Neural cell (in vitro differentiated cells): ENCODE measurements at regions not wholly inside any gene's neighbourhood (a gene's known extent, or its start where the extent isn't known, plus 50 kb on each side); places are given as distances from the start of the nearest gene placed in this dataset.

Experiments
- H2AFZ ChIP-seq: fragments of 200-600, 300-800 bp; sonication (generic), shearing (Covaris generic); 2 replicates; pipeline ENCODE4 v1.6.0; 2014; ENCODE audit warnings: low read depth, mild to moderate bottlenecking, antibody characterized with exemption, low read length, moderate library complexity
- H3F3A ChIP-seq: fragments of 200-600 bp; shearing (Covaris generic); 2 replicates; pipeline ENCODE4 v1.6.1; 2016; ENCODE audit warnings: mild to moderate bottlenecking, moderate library complexity, mixed read lengths, antibody characterized with exemption, low read length; ENCODE audit not compliant: insufficient read depth, poor library complexity, severe bottlenecking
- H3K27ac ChIP-seq: fragments of 200-600, 300-800 bp; sonication (generic), shearing (Covaris generic); 2 replicates; pipeline ENCODE4 v1.5.1; 2014; ENCODE audit warnings: mild to moderate bottlenecking, low read length, moderate library complexity
- H3K27me3 ChIP-seq: fragments of 300-800, 200-600 bp; sonication (generic), shearing (Covaris generic); 2 replicates; pipeline ENCODE4 v1.6.0; 2014; ENCODE audit warnings: mild to moderate bottlenecking, low read depth, low read length, moderate library complexity; ENCODE audit not compliant: insufficient read depth
- H3K36me3 ChIP-seq: fragments of 300-800, 200-600 bp; sonication (generic), shearing (Covaris generic); 2 replicates; pipeline ENCODE4 v1.5.1; 2014; ENCODE audit warnings: mild to moderate bottlenecking, antibody characterized with exemption, low read length, moderate library complexity; ENCODE audit not compliant: insufficient read depth
- H3K4me2 ChIP-seq: fragments of 300-800, 200-600 bp; sonication (generic), shearing (Covaris generic); 2 replicates; pipeline ENCODE4 v1.6.0; 2014; ENCODE audit warnings: mild to moderate bottlenecking, low read length
- H3K4me3 ChIP-seq: fragments of 300-800, 200-600 bp; sonication (generic), shearing (Covaris generic); 2 replicates; pipeline ENCODE4 v1.5.1; 2014; ENCODE audit warnings: mild to moderate bottlenecking, low read length, moderate library complexity
- H3K79me2 ChIP-seq: fragments of 200-600 bp; shearing (Covaris generic); replicated peaks from 2 replicates; pipeline ENCODE4 v1.6.0; 2014; ENCODE audit warnings: mild to moderate bottlenecking, low read length, moderate library complexity; ENCODE audit not compliant: insufficient read depth
- H3K9ac ChIP-seq: fragments of 300-800, 200-600 bp; sonication (generic), shearing (Covaris generic); 2 replicates; pipeline ENCODE4 v1.6.1; 2016; ENCODE audit warnings: mild to moderate bottlenecking, low read length, mixed read lengths
- H3K9me2 ChIP-seq: fragments of 200-600 bp; shearing (Covaris generic); 2 replicates; pipeline ENCODE4 v1.6.1; 2016; ENCODE audit warnings: mild to moderate bottlenecking, low read length, mixed read lengths; ENCODE audit not compliant: insufficient read depth
- H3K9me3 ChIP-seq: fragments of 200-600, 300-800 bp; sonication (generic), shearing (Covaris generic); 2 replicates; pipeline ENCODE4 v1.6.1; 2016; ENCODE audit warnings: mild to moderate bottlenecking, mixed run types, low read length, moderate library complexity, mixed read lengths
- H4K20me1 ChIP-seq: fragments of 200-600 bp; shearing (Covaris generic); 2 replicates; pipeline ENCODE4 v1.6.1; 2016; ENCODE audit warnings: mild to moderate bottlenecking, mixed run types; ENCODE audit not compliant: insufficient read depth
- EP300 ChIP-seq: fragments of 450-650 bp; conservative IDR thresholded peaks from 2 replicates; pipeline ENCODE4 v1.6.1; 2014; ENCODE audit warnings: antibody characterized with exemption, mild to moderate bottlenecking, moderate library complexity; ENCODE audit not compliant: poor library complexity, severe bottlenecking
- EZH2 ChIP-seq: fragments of 200-600, 300-800 bp; shearing (Covaris generic), sonication (generic); IDR thresholded peaks from 2 replicates; pipeline ENCODE4 v1.6.1; 2014; ENCODE audit warnings: antibody characterized with exemption, low read length, borderline replicate concordance, mild to moderate bottlenecking; ENCODE audit not compliant: insufficient read depth, poor library complexity, severe bottlenecking
- MXI1 ChIP-seq: fragments of 450-650 bp; conservative IDR thresholded peaks from 2 replicates; pipeline ENCODE4 v1.6.1; 2014; ENCODE audit warnings: antibody characterized with exemption, mild to moderate bottlenecking; ENCODE audit not compliant: poor library complexity, severe bottlenecking
- POLR2AphosphoS5 ChIP-seq: IDR thresholded peaks from 2 replicates; pipeline ENCODE4 v1.6.1; 2012
- RAD21 ChIP-seq: fragments of 450-650 bp; conservative IDR thresholded peaks from 2 replicates; pipeline ENCODE4 v1.6.1; 2014; ENCODE audit warnings: antibody characterized with exemption, mild to moderate bottlenecking, moderate library complexity
- REST ChIP-seq: IDR thresholded peaks from 2 replicates; pipeline ENCODE4 v1.6.1; 2012; ENCODE audit warnings: borderline replicate concordance
- SMC3 ChIP-seq: fragments of 450-650 bp; conservative IDR thresholded peaks from 2 replicates; pipeline ENCODE4 v1.6.1; 2014; ENCODE audit warnings: antibody characterized with exemption, mild to moderate bottlenecking, moderate library complexity; ENCODE audit not compliant: poor library complexity
- TAF1 ChIP-seq: IDR thresholded peaks from 2 replicates; pipeline ENCODE4 v1.6.1; 2012; ENCODE audit warnings: low read depth
- TF ChIP-seq, protein P1 (sequence below): fragments of 450-650 bp; IDR thresholded peaks from 2 replicates; pipeline ENCODE4 v1.5.1; 2014; ENCODE audit warnings: antibody characterized with exemption, mild to moderate bottlenecking, moderate library complexity; ENCODE audit not compliant: poor library complexity, severe bottlenecking

- Histone ChIP-seq H3K27me3 (no peaks in the 10 kb centered on the region), H3K9me3 (no peaks in the 10 kb centered on the region), H3F3A (no peaks in the 10 kb centered on the region), H4K20me1 (no peaks in the 10 kb centered on the region), H3K4me2 (no peak overlapping the region), H3K9ac (no peak overlapping the region), H3K4me3 (no peak overlapping the region), H3K36me3 (no peaks in the 10 kb centered on the region), H3K9me2 (no peaks in the 10 kb centered on the region), H3K27ac (no peak overlapping the region), H3K79me2 (no peaks in the 10 kb centered on the region), H2AFZ (no peak overlapping the region)
- no peak for TF ChIP-seq SMC3
- TF ChIP-seq EP300, result no peak
- TF ChIP-seq MXI1, result no peak
- TF ChIP-seq, protein P1, sequence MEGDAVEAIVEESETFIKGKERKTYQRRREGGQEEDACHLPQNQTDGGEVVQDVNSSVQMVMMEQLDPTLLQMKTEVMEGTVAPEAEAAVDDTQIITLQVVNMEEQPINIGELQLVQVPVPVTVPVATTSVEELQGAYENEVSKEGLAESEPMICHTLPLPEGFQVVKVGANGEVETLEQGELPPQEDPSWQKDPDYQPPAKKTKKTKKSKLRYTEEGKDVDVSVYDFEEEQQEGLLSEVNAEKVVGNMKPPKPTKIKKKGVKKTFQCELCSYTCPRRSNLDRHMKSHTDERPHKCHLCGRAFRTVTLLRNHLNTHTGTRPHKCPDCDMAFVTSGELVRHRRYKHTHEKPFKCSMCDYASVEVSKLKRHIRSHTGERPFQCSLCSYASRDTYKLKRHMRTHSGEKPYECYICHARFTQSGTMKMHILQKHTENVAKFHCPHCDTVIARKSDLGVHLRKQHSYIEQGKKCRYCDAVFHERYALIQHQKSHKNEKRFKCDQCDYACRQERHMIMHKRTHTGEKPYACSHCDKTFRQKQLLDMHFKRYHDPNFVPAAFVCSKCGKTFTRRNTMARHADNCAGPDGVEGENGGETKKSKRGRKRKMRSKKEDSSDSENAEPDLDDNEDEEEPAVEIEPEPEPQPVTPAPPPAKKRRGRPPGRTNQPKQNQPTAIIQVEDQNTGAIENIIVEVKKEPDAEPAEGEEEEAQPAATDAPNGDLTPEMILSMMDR, result no peak
- TF ChIP-seq EZH2, result no peak
- no peak for TF ChIP-seq RAD21
- TF ChIP-seq REST, result no peak
- no peak for TF ChIP-seq POLR2AphosphoS5
- TF ChIP-seq TAF1, result no peak
Observed at GRCh38 chr10:131025333-131025732, 286.2 kb downstream of the TCERG1L start.

GRCh38 chr10:131027256-131027655 lies 284.3 kb downstream of the TCERG1L start:
- H4K20me1 ChIP-seq, result no peaks in the 10 kb centered on the region
- H3K27ac ChIP-seq, result no peak overlapping the region
- H3K4me2 ChIP-seq, result no peak overlapping the region
- no peaks in the 10 kb centered on the region for H3K9me2 ChIP-seq
- no peaks in the 10 kb centered on the region for H3F3A ChIP-seq
- no peaks in the 10 kb centered on the region for H3K27me3 ChIP-seq
- no peaks in the 10 kb centered on the region for H3K9me3 ChIP-seq
- H2AFZ ChIP-seq, result no peak overlapping the region
- no peaks in the 10 kb centered on the region for H3K36me3 ChIP-seq
- no peak for TF ChIP-seq REST
- TF ChIP-seq POLR2AphosphoS5, result no peak
- no peaks in the 10 kb centered on the region for H3K79me2 ChIP-seq
- H3K9ac ChIP-seq, result no peak overlapping the region
- no peak overlapping the region for H3K4me3 ChIP-seq
